ENCODE measurements at regions not wholly inside any gene's neighbourhood (a gene's known extent, or its start where the extent isn't known, plus 50 kb on each side); places are given as distances from the start of the nearest gene placed in this dataset.
A peak's percentile ranks its signal among the peaks of the same experiment; 100 is the strongest.
"Not testable (repeated sequence)": the region's sequence is repeated elsewhere in the genome, so short reads cannot be mapped to it uniquely, and the experiment has no call there.

DNA sequence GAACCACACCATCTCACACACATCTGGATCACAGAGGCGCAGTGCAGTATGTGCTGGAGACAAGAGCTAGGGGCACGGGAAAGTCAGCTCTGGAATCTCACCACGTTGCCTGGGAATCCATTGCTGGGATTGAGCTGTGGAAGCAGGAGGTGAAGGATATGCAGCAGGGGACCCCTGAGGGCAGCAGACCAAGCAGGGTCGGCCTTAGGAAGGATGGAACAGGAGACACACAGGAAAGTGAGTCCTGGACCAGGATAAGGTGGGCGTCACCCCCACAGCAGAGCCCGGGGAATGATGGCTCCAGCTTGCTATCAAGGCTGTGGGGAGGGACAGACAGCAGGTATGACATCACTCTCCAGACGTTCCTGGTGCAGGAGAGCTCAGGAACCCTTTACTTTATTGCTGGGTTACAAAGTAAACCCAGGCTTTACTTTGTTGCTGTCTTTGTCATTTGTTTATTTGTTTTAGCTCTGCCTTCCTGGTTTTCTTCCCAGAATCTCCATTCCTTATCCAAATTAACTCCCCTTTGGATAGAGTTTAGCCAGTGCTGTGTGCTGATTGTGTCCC is 329.8 kb upstream of the MYT1L start:
- intact Hi-C loops (cut with micrococcal nuclease): no loop called here
- ATAC-seq: no peak

DNA sequence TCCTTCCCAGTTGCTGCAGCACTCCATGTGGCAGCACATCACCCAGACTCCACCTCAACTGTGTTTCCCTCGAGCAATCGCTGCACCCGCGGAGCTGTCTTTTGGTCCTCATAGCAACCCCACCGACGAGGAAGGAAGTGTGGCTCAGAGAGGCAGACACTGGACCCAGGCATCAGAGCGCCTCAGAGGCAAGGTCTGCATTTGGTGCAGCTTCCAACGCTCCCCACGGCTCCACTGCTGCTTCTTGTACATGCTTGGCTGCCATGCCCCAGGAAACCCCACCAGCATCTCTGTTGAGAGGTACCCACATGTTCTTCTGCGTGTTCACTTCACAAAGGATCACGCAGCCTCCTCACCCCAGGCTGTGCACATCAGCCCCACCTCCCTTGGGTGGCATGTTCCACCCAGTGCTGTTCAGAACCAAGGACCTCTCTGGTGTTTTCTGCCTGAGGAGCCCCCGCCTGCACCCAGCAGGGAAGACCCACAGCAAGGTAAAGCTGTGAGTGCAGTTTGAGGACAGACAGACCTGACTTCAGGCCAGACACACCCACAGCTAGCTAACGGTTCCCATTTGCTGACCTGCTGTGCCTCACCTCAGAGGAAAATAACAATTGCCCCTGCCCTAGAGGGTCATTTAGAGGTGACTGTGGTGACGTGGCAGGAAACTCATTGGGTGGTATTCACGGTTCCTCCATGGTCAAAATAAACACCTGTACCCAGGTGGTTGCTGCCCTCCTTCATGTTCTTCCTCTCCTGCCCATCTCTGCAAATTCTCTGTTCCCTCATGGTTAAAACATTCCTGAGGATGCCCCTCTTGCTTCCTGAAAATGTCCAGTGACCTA is 326.3 kb upstream of the MYT1L start:
- ATAC-seq: no peak
- intact Hi-C loops (cut with micrococcal nuclease): no loop called here
- no peak for DNase-seq

More for the DNA sequence above, 329.8 kb upstream of the MYT1L start:
- DNase-seq: no peak

DNA sequence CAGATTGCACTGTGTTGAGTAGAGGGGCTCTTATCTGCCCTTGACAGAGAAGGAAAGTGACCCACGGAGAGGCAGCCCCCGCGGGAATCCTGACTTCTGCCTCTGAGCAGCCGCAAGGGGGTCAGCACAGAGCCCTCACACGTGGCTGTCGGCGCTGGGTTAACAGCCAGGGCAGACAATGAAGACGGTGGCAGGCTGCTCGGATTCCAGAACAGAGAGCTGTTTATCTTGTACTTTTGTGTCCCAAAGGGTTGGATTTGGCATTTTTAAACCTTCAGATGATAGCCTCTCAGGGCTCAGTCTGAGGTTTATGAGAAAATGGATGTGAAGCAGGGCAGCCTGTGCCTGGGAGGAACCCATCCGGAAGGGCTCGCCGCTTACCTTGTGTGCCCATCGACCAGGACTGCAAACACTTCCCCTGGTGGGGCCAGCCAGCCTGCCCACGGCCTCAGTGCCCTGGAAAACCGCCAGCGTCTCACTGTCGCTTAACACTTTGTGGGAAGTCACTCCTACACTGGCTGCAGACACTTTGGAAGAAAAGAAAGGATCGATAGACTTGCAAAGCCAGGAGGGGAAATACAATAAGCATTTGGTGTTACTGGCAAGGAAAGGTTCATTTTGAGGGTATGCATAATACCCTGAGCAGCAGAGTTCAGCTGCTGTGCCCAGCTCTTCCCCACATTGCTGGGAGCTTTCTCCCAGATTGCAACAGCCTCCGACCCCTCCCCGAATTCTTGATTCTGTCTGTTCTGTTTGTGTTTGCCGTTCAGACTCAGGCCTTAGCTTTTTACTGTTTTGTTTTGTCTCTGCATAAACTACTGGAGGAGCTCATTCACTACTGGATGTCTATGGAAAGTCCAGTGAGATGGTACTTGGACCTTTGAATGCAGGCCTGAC is 325.3 kb upstream of the MYT1L start:
- no peak for DNase-seq
- intact Hi-C loops (cut with micrococcal nuclease): no loop called here
- ATAC-seq: no peak

DNA sequence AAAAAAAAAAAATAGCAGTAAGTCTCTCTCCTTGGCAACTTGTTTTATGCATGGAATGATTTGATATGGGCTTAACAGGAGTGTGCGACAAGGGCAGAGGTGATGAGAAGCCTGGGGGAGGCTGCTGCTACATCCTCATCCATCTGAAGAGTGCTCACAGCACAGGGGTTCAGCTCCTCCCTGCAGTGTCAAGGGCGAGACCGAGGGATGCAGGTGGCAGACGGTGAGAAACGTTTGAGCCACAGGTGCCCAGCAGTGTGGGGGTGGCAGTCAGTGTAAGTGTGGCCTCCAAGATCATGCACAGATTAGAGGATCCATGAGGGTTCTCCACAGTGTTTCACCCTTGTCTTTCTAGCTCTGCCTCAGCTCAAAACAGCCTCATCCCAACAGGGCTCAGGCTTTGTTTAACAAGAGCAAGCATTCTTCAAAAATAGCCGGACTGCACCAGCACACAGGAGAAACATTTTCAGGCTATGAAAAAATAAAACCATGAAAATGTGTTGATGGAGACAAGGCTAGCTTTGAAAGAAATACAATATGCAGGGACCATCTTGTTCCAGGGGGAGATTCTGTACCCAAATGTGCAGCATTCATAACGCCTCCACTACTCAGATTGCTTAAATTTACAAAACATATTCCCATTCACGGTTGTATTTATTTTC is 324.5 kb upstream of the MYT1L start:
- intact Hi-C loops (cut with micrococcal nuclease): no loop called here
- no peak for DNase-seq
- no peak for ATAC-seq

DNA sequence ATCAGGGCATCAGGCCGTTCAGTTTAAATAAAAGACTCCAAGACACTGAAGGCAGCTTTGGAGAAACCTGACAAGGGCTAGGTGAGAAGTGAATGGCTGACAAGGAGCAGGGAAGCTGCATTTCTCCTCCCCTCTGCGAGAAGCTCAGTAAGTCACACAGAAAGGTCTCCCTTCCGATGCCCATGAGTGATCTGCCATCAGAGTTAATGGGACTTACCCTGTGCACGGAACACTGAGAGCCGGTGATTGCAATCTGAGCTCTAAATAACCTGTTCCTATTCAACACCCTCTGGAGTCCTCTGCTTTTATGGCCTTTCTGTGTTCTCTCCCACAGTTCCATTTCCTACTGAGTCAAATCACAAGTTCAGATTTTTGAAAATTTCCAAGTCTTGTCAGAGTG is 322.2 kb upstream of the MYT1L start:
- intact Hi-C loops (cut with micrococcal nuclease): no loop called here
- DNase-seq: no peak
- ATAC-seq: no peak

DNA sequence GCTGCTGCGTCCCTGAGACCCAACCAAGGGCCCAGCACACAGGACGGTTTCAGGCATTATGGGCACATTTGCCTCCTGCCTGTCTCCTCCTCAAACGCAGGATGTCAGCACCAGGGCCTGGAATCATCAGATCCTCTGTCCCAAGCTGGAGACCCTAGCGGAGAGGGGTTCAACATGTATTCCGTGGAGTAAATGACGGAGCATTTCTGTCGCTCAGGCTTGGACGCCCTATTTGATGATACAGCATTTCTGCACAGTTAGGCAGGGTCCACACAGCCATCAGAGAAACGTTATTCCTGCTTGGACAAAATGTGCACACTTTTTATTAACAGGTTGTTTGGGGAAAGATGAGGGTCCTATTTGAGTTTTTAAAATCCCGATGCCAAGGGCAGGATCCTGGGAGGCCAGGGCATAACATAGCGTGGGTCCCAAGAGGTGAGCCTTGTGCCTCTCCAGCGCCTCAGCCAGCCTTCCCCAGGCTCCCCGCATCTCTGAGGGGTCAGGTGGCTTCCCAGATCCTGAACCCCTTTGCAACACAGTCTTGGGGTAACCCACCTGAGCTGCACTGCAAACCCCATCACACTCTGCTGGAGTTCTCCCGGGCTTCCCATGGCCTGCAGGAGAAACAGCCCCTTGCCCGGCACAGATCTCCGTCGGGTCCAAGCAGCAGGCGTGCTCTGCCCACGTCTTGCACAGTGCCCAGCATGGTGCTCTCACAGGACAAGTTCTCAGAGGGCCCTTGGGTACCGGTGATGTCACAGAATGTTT is 319.7 kb upstream of the MYT1L start:
- intact Hi-C loops (cut with micrococcal nuclease): no loop called here
- DNase-seq (no peak), ATAC-seq (no peak)

DNA sequence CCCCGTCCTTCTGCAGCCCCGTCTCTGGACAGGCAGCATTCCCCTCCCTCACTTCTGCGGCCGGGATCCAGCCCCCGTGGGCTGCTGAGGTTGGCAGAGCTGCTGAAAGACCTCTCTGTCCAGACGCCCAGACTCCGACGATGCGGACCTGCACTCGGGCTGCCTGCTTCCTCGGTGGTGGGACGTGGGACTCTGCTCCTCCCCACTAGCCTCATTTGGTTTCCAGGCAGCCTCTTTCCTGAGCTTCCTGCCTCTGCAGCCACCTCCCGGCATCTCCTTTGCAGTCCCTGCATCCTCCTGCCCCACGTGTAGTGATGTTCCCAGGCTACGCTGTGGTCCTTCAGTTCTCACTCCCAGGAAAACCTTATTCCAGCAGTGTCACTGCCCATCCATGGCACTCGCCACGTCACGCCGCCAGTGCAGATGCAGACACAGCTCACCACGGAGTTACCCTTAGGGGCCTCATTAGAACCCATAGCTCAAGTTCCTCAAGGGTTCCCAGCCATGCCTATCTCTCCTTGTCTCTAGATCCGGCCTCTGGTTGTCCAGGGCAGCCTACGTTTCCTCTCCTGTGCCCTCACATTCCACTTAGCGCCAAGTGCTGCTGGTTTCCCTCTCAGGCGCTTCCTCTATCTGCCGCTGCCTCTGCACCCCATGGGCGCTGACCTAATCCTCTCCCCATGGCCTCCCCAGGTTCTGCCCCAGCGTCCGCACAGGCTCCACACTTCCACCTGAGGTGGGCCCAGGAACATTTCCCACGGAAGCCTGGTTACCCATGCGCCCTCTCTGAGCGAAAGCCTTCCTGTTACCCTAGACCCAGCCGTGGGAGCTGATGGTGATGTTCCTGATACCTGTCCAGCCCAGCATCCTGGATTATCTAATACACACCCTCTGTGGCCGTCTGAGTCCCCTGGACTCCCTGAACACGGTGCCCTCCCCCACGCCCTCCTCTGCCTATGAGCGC is 318.3 kb upstream of the MYT1L start:
- ATAC-seq (no peak), DNase-seq (no peak)
- intact Hi-C loops (cut with micrococcal nuclease): no loop called here

DNA sequence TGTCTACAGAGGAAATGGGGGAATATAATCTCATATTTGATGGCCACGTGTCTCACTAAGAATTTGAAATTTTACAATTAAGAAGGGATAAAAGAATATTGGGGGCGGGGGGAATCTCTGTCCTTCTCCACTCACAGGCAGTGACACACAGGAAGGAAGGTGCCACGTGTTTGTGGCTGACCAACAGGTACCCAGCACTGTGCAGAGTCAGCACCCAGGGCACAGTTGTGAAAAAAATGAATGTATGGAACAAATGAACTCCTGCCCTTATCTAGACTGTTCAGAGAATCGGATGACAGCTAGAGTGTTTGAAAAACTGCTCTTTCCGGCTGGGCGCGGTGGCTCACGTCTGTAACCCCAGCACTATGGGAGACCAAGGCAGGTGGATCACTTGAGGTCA is 317.0 kb upstream of the MYT1L start:
- no peak for DNase-seq
- no peak for ATAC-seq
- intact Hi-C loops (cut with micrococcal nuclease): no loop called here

DNA sequence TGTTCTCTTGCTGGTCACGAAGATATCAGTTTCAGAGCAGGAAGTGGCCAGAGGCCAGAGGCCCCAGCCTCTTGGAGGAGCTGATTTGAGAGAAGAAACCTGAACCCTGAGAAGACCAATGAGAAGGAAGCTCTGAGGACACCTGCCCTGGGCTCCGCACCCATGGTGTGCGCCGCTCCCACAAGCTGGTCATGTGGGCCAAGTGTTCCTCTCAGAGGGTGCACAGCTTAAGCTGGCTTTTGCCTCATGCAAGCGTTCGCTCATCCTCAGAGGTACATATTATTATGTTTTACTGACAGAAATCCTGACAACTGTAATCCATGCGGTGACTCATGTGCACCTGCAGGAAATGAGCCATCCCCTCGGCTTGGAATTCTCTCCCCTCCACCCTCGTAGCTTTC is 316.1 kb upstream of the MYT1L start:
- ATAC-seq (no peak), DNase-seq (no peak)
- intact Hi-C loops (cut with micrococcal nuclease): no loop called here

DNA sequence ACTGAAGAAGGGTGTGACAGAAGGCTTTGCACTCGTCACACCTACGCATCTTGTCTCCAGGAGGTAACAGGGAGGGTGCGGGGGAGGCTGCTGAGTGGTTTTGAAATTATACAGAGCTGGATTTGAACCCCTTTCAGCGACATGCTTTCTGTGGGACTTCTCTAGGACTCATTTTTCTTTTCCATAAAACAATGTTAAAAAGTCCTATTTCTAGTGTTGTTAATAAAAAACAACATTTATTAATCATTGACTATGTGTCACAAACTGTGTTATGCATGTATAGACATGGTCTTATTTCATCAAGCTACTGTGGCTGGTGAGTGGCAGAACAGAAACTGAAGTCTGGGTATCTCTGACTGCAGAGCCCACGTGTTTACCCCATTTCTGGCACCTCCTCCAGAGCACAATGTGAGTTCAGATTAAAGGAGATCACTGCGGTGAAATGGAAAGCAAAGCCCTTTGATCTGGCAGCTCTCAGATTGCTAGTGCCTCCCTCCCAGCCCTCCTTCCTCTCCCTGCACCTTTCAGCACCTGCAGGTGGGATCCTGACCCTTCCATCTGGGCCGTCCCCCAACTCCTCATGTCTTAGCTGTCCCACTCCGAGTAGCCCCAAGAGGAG is 315.5 kb upstream of the MYT1L start:
- DNase-seq: no peak
- peak; percentile 71 for ATAC-seq
- intact Hi-C loops (cut with micrococcal nuclease): no loop called here

DNA sequence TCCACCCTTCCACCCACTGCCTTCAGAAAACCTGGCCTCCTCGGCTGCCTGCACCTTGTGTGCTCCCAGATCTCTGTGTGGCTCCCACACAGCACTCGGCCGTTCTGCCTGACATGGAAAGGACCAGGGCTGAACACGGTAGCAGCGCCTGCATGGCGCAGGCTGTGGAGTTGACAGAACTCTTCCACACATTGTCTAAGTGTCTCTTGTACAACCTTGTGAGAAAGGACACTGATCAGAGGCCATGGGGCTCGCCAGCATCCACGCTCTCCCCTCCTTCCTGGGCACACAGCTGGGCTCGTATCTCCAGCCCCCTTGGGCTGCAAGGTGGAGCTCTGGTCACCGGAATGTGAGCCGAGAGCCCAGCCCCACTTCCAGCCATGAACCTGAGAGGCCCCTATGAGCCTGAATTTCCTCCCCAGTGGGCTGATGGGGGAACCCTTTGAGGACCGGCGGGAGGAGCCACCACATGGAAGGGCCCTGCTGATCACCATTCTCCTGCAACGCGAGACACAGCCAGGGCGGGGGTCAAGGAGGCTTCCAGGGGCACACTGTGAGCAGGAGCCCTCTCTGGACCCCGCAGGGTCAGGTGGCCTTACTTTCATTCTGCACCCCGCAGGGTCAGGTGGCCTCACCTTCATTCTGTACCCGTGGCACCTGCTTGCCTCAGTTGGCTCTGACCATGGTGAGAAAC is 314.2 kb upstream of the MYT1L start:
- intact Hi-C loops (cut with micrococcal nuclease): no loop called here
- no peak for DNase-seq
- ATAC-seq: no peak

DNA sequence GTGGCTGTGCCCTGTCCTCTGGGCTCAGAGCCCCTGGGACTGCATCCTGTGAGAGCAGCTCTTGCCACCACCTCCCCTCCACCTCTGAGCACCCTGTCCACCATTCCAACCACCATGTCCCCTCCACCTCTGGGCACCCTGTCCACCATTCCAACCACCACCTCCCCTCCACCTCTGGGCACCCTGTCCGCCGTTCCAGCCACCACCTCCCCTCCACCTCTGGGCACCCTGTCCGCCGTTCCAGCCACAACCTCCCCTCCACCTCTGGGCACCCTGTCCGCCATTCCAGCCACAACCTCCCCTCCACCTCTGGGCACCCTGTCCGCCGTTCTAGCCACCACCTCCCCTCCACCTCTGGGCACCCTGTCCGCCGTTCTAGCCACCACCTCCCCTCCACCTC is 313.7 kb upstream of the MYT1L start:
- ATAC-seq; intact Hi-C loops (cut with micrococcal nuclease); DNase-seq: not testable (repeated sequence)

DNA sequence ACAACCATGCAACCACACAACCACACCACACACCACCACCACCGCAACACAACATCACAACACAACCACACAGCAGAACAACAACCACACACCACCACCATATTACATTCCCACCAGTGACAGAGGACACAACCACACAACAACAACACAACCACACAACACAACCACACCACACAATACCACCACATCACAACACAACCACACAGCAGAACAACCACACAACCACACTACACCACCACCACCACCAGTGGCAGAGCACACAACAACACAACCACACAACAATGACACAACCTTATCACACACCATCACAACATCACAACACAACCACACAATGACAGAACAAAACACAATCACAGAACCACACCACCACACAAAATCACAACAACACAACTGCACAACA is 313.0 kb upstream of the MYT1L start:
- no peak for DNase-seq
- intact Hi-C loops (cut with micrococcal nuclease): no loop called here
- no peak for ATAC-seq

DNA sequence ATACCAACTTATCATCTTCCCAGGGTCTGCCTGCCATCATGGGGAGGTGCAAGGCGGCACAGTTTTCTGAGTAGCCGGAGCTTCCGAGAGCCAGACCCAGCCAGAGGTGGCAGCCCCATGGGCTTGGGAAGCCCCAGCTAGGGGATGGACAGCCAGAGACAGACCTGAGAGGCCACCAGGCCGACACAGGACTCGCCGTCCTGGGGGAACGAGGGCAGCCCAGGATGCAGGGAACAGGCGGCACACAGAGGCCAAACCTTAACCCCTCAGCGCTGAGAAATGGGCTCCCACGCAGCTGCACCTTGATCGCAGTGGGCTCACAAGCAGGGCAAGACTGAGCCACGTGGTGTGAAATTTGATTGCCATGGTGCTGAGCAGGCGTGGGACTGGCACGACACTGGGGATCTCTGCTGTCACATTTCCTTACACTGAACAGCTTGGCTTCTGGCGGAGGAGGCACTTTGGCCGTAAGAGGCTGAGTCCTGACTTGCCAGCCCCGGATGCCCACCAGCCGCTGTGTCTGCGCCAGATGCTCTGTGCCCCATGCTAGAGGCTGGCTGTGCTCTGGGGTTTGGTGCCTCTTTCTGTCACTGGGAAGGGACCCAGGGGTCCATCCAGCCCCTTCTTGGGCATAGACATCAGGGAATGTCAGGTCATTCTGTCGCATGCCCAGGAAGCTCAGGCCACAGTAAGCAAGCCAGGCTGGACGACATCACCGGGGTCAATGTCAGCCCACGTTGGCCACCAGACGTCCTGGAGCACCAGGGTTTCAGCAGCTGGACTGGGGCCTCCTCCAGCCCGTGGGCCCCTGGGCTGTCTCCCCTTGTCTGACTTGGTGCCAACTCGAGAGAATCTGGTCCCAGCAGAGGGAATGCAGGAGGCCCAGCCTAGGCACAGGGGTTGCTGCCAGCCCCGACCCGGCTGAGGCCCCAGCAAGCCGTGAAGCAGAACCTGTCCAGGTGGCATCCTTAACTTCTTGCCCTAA is 312.1 kb upstream of the MYT1L start:
- DNase-seq: no peak
- no peak for ATAC-seq
- intact Hi-C loops (cut with micrococcal nuclease): no loop called here

DNA sequence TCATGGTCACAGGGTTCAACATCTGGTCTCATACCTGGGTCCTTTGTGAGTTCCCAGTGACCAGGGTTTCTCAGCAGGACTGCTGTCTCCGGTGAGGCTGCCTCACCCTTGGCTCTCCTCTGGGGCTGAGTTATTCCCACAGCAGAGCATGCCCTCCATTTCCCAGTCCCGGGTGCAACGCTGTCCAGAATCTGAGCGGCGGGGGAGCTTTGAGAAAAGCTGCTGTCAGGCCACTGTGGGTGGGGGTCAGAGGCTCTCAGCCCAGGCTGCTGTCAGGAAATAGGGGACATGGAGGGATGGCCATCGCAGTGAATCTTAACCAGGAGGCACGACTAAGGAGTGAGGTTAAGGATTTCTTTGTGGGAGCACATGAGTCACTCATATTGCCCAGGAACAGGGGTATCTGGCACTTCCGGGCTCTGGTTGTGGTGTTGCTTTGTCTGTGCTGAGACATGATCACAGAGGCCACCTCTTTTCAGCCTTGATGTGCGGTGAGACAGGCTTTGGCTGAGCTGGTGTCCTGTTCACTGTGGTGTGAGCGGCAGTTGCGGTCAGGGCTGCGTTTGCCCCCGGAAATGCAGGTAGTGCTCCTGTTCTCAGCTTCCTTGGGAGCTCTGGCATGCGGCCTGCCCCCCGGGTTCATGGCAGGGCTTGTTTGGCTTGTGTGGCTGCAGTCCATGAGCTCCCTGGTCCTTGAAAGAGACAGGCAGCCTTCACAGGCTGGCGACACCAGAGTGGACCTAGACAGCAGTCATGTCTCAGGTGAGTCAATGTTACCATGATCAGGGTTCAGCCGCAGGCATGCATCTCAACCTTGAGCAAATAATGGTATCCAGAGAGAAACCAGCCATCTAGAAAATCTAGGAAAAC is 310.7 kb upstream of the MYT1L start:
- ATAC-seq: no peak
- DNase-seq: no peak
- intact Hi-C loops (cut with micrococcal nuclease): no loop called here

Data from left ventricle myocardium superior (tissue), 1 donor.